Hematopoietic multipotent progenitor cell treated with erythropoietin and hydrocortisone succinate and interleukin-3 and kit ligand, for 17 days (in vitro differentiated cells): ENCODE measurements at regions not wholly inside any gene's neighbourhood (a gene's known extent, or its start where the extent isn't known, plus 50 kb on each side); places are given as distances from the start of the nearest gene placed in this dataset.

Experiments
- DNase-seq: peaks from one replicate; pipeline ENCODE4 v3.0.0-alpha.2; 2015; ENCODE audit warnings: low spot score

DNA sequence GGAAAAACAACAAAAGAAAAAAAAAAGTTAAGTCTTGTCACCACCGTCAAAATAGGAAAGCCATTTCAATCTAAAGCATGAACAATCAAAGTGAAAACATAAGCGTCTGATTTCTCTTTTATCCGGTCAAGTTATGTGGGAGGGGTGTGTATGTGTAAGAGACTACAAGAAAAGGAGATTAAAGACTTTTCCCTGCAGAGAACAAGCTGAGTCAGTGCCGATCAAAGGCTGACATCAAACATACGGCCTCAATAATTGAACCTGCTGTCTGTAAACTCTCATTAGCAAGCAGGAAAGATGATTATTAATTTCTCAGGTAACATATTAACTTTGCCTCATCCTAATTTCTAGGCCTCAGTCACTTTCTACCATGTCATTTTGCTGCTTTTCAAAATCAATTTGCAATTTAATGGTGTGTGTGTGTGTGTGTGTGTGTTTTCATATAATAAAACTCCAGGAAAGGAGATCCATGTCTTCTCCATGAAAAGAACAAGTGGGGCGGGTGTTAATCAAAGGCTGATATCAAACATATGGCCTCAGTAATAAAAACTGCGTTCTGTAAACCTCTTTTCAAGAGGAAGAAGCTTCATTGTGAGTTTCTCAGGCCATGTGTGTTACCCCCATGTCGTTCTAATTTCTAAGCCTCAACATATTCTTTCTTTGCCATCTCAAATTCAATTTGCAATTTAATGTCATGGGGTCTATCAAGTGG is 649.1 kb upstream of the SORCS1 start:
- DNase-seq = no peak

DNA sequence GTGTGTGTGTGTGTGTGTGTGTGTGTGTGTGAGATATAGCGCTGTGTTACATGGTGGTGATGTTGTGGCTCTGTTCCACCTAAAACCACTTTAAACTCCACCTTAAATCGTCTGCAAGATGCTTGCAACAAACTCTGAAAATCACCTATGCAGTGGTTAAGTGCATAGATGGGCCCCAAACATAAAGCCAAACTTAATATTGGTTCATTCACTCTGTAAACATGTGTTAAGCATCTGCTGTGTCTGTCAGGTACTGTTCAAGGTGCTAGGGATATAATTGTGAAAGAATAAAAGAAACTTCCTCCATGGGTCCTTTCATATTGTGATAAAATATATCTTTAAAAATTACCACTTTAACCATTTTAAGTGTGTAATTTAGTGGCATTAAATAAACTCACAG is 645.4 kb upstream of the SORCS1 start:
- DNase-seq = no peak

DNA sequence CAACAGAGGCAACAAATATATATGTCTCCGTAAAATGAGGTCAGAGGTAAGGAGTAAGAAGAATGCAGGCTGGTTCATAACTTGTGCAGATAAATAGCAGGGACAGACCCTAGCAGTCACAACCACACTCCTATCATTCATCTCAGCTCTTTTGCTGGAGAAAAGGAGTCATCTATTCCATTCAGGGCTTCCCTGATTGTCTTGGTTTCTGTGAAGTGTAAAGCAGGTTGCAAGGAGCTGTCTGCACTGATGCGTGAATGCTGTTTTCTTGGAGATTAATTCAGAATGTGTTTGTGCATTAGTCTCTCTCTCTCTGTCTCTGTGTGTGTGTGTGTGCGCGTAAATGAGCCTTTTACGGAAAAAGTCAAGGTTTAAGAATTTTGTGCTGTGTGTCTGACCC is 643.3 kb upstream of the SORCS1 start:
- no peak for DNase-seq

DNA sequence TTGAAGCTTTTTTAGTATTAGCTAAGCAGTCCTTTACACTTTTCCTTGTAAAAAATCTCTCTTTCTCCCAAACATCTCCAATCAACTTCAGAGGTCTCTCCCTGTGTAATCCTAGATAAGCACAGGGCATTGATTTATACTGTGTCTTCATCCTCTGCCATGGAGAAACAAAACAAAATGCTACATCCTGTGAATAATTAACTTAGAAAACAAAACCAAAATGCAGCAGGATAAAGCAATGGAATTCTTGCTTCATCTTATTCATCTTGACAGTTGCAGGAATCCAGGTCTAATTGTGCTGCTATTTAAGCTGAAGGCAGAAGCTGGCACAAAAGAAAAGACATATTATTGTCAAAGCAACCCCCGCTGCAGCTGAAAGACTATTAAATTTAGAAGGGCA is 641.5 kb upstream of the SORCS1 start:
- DNase-seq = no peak

DNA sequence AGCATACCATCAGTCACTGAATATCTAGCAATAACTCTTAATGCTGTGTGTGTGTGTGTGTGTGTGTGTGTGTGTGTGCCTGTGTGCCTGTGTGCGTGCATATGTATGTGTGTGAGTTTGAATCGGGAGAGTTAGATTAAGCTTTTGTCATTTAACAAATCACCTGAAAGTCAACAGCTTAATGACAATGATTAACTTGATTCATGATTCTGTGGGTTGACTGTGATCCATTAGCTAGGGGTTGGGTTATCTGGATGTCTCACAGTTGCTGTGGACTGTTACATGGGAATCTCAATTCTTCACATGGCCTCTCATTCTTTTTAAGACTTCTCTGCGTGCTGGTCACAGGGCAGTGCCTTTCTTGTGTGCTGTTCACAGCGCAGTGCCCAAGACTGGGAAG is 639.0 kb upstream of the SORCS1 start:
- DNase-seq = no peak

DNA sequence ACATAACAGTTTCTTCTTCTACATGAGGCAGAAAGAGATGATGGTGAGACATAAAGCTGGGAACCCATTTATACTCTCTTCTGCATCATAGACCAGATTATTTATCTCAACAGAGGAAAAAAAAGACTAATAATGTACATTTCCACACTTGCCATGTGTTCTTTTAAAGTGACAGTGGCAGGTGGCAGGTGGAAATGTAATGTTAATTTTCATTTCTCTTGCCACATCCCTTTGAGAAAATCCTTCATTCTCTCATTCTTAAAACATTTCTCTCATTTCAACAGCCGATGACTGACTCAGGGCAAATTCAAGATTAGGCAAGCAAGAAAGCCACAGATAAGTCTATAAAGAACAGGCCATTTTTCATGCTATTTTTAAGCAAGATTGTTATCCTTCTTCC is 635.6 kb upstream of the SORCS1 start:
- no peak for DNase-seq

DNA sequence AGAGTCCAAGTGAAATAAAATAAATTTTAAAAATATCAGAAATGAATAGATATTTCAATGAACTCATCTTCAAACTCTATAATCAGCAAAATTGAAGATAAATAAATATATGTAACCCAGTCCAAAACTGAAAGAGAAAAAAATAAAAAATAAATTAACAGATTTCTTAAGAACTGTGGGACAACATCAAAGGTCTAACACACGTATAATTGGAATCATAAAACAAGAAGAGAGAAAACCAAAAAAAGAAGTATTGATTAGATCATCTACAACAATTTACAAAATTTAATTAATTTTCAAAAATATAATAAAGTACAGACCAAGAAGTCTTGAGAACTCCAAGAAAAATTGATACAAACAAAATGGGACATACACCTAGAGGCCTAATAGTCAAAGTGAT is 625.8 kb upstream of the SORCS1 start:
- no peak for DNase-seq

DNA sequence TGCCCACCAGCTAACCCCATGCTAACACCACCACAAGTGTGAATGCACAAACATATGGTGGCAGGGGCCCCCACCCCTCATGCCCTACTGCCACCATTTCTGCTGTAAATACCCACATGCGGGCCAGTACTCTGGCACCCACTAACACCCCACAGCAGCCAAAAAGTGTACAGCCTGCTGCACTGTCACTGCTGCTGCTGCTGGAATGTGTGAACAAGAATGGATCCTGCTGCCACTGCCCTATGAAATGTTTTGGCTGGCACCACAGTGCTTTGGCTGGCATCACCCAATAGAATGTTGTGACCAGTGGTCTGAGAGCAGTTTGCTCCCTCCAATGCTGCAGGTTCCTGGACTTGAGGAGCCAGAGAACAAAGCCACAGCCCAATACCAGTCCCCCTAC is 606.6 kb upstream of the SORCS1 start:
- no peak for DNase-seq

DNA sequence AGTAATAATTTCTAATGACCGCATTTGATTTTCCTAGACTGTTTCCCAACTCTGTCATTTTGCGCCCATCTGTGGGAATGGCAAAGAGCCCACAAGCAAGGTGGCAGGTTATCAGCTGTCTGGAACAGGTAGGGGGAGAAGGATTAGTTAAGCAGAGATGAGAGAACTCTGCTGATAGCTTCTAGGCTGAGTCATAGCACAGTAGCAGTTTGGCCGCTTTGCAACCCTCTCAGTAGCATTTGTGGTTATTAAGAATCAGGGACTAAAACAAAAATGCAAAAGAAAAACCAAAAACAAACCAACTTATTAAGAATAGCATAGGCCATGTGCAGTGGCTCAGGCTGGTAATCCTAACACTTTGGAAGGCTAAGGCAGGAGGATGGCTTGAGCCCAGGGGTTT is 602.7 kb upstream of the SORCS1 start:
- no peak for DNase-seq

DNA sequence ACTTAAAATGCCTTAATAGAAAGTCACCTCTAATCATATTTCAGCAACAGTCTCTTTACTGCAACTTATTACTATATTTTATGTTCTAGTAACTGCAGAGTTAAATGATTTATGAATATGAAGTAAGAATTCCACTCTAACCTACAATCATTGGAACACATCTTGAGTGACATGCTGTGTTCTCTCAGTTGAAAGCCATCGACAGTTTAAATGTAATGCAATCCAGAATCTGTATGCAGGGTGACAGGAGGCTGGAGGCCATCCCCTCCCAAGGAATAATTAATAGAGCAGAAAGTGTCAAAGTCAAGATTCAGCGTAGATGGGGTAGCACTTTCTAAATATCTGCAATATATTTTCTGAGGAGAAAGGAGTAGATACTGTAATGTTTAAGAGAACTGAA is 590.3 kb upstream of the SORCS1 start:
- no peak for DNase-seq

DNA sequence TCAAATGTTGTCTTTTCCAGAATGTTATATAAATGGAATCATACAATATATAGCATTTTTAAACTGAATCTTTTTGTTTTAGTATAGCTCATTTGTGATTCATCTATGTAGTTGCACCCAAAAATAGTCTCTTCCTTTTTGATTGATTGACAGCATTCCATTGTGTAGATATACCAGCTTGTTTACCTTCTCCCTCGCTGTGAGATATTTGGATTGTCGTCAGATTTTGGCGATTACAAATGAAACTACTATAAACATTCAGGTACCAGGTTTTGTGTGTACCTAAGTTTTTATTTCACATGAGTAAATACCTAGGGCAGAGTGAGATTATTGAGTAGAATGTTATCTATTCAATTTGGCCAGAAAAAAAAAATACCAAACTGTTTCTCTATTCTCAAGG is 584.7 kb upstream of the SORCS1 start:
- DNase-seq = no peak

DNA sequence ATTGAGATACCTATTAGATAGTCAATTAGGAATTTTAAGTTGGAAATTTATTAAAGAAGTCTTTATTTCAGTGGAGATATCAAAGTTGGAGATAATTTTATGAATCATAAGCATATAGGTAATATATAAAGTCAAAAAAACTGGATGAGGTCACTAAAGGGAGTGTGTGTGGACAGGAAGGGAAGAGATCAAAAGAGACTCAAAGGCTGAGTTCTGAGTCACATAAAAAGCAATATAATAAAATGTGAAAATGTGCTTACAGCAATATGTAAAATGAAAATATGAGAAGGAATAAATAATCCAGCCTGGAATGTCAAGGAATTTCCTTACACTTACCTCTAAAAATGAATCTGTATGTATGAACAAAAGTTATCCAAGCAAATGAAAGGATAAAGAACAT is 583.3 kb upstream of the SORCS1 start:
- DNase-seq = no peak

DNA sequence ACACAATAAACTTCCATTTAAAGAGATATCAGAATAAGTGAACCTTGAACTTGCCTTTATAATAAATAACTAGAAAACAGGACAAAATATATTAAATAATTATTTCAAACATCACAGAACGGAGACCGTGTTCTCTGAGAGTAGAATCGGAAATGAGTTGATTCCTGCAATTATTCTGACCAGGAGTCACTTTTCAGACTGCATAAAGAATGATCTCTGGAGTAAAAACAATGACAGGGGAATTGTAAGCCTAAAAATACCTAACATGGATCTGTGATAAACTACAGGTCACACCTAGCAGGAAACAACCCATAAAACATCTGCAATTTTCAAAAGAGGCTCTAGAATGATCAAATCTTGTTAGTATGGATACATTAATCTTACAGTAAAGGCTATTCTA is 577.5 kb upstream of the SORCS1 start:
- DNase-seq = no peak

DNA sequence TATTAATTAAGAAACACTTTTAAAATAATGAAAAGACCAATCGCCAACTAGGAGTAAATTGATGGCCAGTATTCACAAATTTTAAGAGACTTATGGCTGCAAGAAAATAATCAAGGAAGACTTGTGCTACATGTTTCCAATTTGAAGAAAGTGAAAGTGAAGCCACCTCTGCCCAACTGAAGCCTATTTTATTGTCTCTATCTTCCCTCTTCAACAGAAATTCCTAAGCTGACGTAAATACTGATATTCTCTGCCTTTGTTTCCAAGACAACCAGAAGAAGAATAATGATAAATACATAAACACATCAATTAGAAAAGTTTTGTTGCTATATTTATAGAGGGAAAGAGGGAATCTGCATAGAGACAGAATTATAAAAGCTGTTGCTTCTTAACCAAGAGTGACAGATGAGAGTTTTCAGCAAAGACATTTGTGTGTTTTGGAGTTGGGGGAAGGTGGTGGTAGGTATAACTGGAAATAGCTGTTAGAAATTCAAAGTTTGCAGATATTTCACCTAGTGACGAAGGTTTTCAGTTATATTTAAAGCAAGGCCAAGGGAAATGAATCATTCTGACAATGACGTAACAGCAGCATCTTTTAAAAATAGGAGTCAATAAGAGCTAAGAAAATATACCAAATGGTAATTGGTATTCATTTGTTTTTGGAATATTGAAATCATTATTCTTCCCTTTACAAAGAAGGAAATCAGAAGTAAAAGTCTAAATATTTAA is 576.6 kb upstream of the SORCS1 start:
- no peak for DNase-seq

DNA sequence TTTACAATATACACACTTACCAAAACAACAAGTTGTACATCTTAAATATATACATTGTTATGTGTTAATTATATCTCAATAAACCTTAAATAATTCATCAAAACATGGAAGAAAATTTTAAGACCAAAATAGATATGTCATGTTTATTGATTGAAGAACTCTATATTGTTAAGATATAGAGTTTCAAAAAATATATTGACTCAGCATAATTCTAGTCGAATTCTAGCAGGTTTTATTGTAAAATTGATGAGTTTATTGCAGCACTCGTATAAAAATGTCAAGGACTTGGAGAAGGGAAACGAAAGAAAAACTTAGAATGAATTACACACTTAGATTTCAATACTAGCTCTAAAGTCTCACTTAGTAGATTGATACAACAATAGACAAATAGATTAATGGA is 575.4 kb upstream of the SORCS1 start:
- no peak for DNase-seq

DNA sequence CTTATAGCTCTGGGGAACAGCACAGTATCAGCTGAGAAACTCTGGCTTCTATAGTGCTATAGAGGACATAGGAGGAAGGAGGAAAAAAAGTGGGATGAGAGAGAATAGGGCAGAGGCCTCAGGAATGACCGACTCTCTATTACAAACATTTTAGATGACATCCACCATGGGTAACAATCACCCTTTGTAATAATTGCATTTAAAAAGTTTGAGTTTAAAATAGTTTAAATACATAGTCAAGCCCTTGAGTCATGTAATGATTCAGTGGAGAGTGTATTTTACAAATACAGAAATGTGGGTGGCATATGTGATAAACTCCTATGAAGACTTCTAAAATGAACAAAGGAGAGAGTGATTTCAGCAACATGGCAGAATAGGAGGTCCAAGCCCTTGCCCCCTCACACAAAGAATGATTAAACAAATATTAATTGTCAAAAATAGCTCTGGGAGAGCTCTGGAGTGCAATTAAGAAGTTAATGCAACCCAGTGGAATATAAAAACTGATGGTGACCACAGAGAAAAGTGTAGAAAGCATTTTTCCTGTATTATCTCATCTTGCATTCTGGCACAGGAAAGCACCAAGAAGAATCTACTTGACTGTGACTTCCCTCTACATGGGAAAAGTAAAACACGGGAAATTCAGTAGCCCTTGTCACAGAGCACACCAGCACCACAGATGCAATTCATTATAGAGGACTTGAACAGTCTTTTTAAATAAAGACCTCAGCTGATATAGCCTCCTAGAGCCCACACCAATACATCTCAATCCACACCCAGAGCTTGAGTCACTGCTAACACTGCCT is 569.0 kb upstream of the SORCS1 start:
- no peak for DNase-seq

DNA sequence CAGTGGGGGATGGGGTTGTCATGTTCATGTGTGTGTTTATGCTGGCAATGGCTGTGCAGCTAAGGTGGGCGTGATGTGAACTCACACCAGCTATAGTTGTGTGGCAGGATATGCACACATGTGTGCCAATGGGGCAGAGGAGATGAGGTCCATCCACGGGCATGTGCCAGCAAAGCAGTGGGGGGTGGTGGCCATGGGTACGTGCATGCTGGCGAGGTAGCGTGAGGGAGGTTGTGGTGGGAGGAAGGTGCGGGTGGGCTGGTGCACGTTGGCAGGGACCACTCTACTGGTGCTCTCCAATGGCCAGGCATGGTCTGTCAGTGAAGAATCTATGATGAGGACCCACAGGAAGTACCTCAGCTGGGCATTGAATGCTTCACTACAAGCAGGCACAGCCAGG is 567.5 kb upstream of the SORCS1 start:
- DNase-seq = no peak

DNA sequence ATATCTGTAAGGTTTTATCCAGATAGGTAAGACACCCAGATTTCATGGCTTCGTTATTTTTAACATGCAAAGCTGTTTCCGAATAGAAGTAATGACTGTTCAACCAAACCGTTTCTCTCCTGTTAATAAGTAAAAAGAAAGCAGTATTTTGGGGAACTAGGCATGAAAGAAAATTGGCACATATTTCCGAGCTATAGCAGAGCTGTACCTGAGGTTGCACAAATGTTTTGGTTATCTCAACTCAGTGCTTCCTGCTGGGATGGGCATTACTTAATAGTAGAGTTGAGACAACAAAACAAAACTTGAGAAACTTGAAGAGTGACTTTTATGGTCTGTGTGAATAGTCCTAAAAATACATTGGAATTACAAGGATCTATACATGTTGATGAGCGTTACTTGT is 564.3 kb upstream of the SORCS1 start:
- no peak for DNase-seq

DNA sequence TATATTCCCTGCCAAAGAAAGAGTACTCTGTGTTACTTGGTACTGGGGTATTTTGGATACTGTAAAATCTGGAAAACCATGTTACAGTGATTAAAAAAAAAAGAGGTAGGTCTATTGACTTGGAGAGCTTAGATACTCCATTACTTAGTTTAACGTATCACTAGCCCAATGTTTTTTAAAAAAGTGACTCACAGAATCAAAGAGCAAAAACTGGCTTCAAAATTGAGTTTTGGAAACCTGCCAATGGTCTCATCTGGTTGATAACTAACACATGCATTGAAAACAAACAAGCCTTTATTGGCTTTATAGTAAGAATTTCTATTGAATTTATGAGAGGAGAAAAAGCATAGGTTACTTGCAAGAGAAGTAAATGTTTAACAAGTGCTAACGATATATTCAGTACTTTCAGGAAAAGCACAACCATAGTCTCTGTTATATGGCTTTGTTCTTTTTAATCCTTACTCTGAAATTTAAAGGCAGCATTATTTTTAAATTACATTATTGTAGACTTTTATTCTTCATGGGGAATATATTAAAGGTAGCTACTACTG is 563.3 kb upstream of the SORCS1 start:
- DNase-seq = no peak

DNA sequence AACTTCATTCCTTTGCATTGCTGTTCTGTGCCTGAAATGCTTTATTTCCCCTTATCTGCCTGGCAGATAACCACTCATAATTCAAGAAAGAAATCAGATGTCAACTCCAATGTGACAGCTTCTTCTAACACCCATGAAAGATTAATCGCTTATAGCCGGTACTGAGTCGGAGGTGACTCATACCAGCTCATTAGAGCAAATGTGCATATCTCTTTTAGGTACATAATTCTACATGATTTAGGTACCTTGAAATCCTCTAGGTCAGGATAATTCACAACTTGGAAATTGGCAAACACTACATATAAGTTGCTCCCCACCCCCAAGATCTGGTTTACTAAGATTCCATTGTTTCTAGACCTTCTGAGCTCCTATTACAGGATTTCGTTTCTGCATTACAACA is 554.4 kb upstream of the SORCS1 start:
- no peak for DNase-seq

DNA sequence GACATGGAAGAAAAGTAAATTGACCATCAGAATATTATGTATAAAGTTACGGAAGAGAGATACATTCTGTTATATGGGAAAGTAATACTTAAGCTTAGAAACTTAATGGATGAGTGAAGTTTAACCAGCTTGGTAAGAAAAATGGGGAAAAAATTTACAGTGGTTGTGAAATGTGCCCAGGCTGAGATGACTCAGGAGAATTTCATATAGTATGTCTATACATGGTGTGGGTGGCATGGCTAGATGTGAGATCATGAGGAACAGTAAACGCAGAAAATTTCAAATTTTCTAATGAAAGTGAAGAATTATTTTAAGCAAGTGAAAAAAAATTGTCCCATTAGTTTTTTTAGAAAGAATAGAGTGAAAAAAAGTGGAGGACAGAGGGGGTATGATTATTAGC is 552.5 kb upstream of the SORCS1 start:
- DNase-seq = no peak

DNA sequence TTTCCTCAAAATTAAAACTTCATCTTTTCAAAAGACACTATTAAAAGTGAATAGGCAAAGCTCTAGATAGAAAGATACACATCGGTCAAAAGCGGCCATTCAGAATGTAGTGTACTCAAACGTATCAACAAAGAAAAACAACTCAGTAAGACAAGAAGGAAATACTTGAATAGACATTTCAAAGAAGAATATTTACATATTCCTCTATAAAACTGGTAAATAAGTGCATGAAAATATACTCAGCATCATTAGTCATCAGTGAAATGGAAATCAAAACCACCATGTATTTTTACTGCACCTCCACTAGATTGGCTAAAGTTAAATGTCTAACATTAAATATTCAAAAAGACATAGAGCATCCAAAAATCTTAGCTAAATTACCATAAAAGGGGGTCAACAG is 551.1 kb upstream of the SORCS1 start:
- DNase-seq = no peak

DNA sequence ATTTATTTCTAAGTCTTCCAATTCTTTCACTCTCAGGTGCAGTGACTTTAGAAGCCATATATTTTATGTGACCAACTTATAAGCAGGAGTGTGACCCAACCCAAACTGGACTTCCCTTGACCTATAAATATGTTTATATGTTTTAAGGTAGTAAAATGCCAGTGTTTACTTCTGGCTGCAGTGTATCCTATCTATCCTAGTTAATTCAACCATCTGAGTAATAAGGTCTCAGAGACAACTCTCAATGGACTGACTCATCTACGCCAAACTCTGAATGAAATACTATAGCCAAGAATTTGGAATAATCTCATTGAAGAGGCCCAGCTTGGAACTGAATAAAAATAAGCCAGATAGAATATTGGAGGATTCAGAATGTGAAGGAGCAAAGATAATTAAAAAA is 544.5 kb upstream of the SORCS1 start:
- DNase-seq = no peak
